Panc1 (cell line): ENCODE measurements at regions not wholly inside any gene's neighbourhood (a gene's known extent, or its start where the extent isn't known, plus 50 kb on each side); places are given as distances from the start of the nearest gene placed in this dataset.

Experiments used
- ATAC-seq: fragments of 200-7000 bp; cut with Tn5 transposase; 2 replicates; pipeline ENCODE4 v1.9.1; 2020; ENCODE audit warnings: mild to moderate bottlenecking, moderate library complexity
- BruUV-seq: library from RNA; stranded (reverse); fragments of 400-500 nt; replicated peaks from 2 replicates; lab custom pipeline; 2021; lab: Mats Ljungman, UMichigan
- CTCF ChIA-PET: fragments of 300-600 bp; sonication (Branson Sonifier 250); formaldehyde crosslinking; loops from one replicate; lab custom pipeline; 2022; ENCODE audit warnings: antibody characterized with exemption; lab: Charles Lee
- POLR2A ChIA-PET: fragments of 300-600 bp; sonication (Branson Sonifier 250); formaldehyde crosslinking; loops from one replicate; lab custom pipeline; 2022; ENCODE audit warnings: antibody characterized with exemption; lab: Charles Lee
- DNase-seq: peaks from one replicate; pipeline ENCODE4 v3.0.0-alpha.2; 2010; ENCODE audit warnings: low read depth, low spot score
- H3K27ac ChIP-seq: 2 replicates; pipeline ENCODE4 v1.5.1; 2011; ENCODE audit warnings: mild to moderate bottlenecking, low read length, inconsistent platforms
- H3K27me3 ChIP-seq: fragments of 200-500 bp; sonication (Bioruptor generic); 2 replicates; pipeline ENCODE4 v1.6.0; 2014; ENCODE audit warnings: low read length, inconsistent platforms; ENCODE audit not compliant: control insufficient read depth, insufficient read depth
- H3K36me3 ChIP-seq: fragments of 200-500 bp; sonication (Bioruptor generic); 2 replicates; pipeline ENCODE4 v1.5.1; 2014; ENCODE audit warnings: inconsistent platforms, mild to moderate bottlenecking, low read length, moderate library complexity; ENCODE audit not compliant: control insufficient read depth, insufficient read depth
- H3K4me1 ChIP-seq: 2 replicates; pipeline ENCODE4 v1.5.1; 2011; ENCODE audit warnings: inconsistent platforms, mild to moderate bottlenecking, low read length, moderate library complexity; ENCODE audit not compliant: control insufficient read depth, insufficient read depth
- H3K4me3 ChIP-seq, 2 experiments: 2 replicates each; pipeline ENCODE4 v1.5.1; 2011 to 2012; ENCODE audit warnings: low read depth in 2 of 2, low read length in 2 of 2, mild to moderate bottlenecking in 2 of 2, inconsistent platforms in 1 of 2, moderate library complexity in 1 of 2
- H3K9me3 ChIP-seq: fragments of 200-500 bp; sonication (Bioruptor generic); 2 replicates; pipeline ENCODE4 v1.5.1; 2014; ENCODE audit warnings: low read depth, mild to moderate bottlenecking, inconsistent platforms, low read length, moderate library complexity; ENCODE audit not compliant: control insufficient read depth, insufficient read depth
- CTCF ChIP-seq: fragments of 450-650 bp; IDR thresholded peaks from 2 replicates; pipeline ENCODE4 v1.5.1; 2017; ENCODE audit warnings: mild to moderate bottlenecking
- POLR2AphosphoS5 ChIP-seq: IDR thresholded peaks from 2 replicates; pipeline ENCODE4 v1.6.1; 2012; ENCODE audit warnings: mild to moderate bottlenecking, low read depth, low read length, moderate library complexity
- REST ChIP-seq, 2 experiments: IDR thresholded peaks; 2 replicates each; pipeline ENCODE4 v1.6.1; 2011 to 2012; ENCODE audit warnings: low read depth in 2 of 2, control low read depth in 1 of 2, low read length in 1 of 2, mild to moderate bottlenecking in 1 of 2, moderate library complexity in 1 of 2; ENCODE audit not compliant: insufficient read depth in 1 of 2
- SIN3A ChIP-seq: IDR thresholded peaks from 2 replicates; pipeline ENCODE4 v1.6.1; 2012; ENCODE audit warnings: low read depth, mild to moderate bottlenecking, low read length, moderate library complexity, borderline replicate concordance; ENCODE audit not compliant: insufficient read depth
- TCF7L2 ChIP-seq: IDR thresholded peaks from 2 replicates; pipeline ENCODE4 v1.6.1; 2011; ENCODE audit warnings: mild to moderate bottlenecking, low read depth, low read length, inconsistent platforms
- in situ Hi-C: cut with HindIII; loops from 2 replicates; pipeline ENCODE4 v1.10.0; 2016; ENCODE audit warnings: low sequenced_read_pairs, low pct_unique_long_range_greater_than_20kb
- intact Hi-C: fragments of 100-400 bp; cut with micrococcal nuclease; formaldehyde crosslinking; loops from one replicate; pipeline ENCODE4 v1.10.0; 2022; ENCODE audit not compliant: unreplicated experiment

GRCh38 chr7:79837915-79838314 lies 296.7 kb upstream of the GNAI1 start:
- no peak overlapping the region for H3K27ac ChIP-seq
- ChIA-PET CTCF (no interaction called here), POLR2A (no interaction called here)
- no peaks in the 10 kb centered on the region for H3K4me1 ChIP-seq
- in situ Hi-C loops, result no loop called here
- no peak for TF ChIP-seq CTCF
- no peak for TF ChIP-seq REST (IDR thresholded peaks at IDR 0.05; ENCODE audit: insufficient read depth in 1 of 2, low read depth in 2 of 2, low read length in 1 of 2)
- TF ChIP-seq SIN3A, result no peak
- TF ChIP-seq POLR2AphosphoS5, result no peak
- no peak for TF ChIP-seq TCF7L2
- no peak overlapping the region for H3K4me3 ChIP-seq
- H3K9me3 ChIP-seq, result no peaks in the 10 kb centered on the region
- intact Hi-C loops, result no loop called here
- ATAC-seq (no peak), DNase-seq (no peak)
- BruUV-seq, result no TSS peak
- no peaks in the 10 kb centered on the region for H3K36me3 ChIP-seq
- H3K27me3 ChIP-seq, result no peaks in the 10 kb centered on the region

GRCh38 chr7:79833616-79834015 lies 301.0 kb upstream of the GNAI1 start:
- H3K36me3 ChIP-seq, result no peaks in the 10 kb centered on the region
- H3K9me3 ChIP-seq, result no peaks in the 10 kb centered on the region
- CTCF ChIA-PET, result no interaction called here
- H3K27me3 ChIP-seq, result no peaks in the 10 kb centered on the region
- intact Hi-C loops (no loop called here), in situ Hi-C loops (no loop called here)
- POLR2A ChIA-PET, result no interaction called here
- BruUV-seq, result no TSS peak
- no peak overlapping the region for H3K27ac ChIP-seq
- H3K4me3 ChIP-seq, result no peak overlapping the region
- TF ChIP-seq TCF7L2, result no peak
- no peak for TF ChIP-seq CTCF
- TF ChIP-seq REST (IDR thresholded peaks at IDR 0.05; ENCODE audit: insufficient read depth in 1 of 2, low read depth in 2 of 2, low read length in 1 of 2), result no peak
- no peak for TF ChIP-seq SIN3A
- no peak for TF ChIP-seq POLR2AphosphoS5
- ATAC-seq (no peak), DNase-seq (no peak)
- H3K4me1 ChIP-seq, result no peaks in the 10 kb centered on the region
